Endothelial cell (in vitro differentiated cells): ENCODE measurements at regions not wholly inside any gene's neighbourhood (a gene's known extent, or its start where the extent isn't known, plus 50 kb on each side); places are given as distances from the start of the nearest gene placed in this dataset.

Source experiments
- DNase-seq: peaks from one replicate; pipeline ENCODE4 v3.0.0; 2021; ENCODE audit warnings: low spot score
- H3K27ac Mint-ChIP-seq: one replicate; pipeline ENCODE4 v1.8.0; 2021; ENCODE audit warnings: mixed read lengths, inconsistent platforms; ENCODE audit not compliant: unreplicated experiment
- H3K27me3 Mint-ChIP-seq: one replicate; pipeline ENCODE4 v1.8.0; 2021; ENCODE audit warnings: mild to moderate bottlenecking, moderate library complexity, mixed read lengths, inconsistent platforms; ENCODE audit not compliant: unreplicated experiment
- H3K36me3 Mint-ChIP-seq: one replicate; pipeline ENCODE4 v1.8.0; 2021; ENCODE audit warnings: mild to moderate bottlenecking, low read depth, mixed read lengths, inconsistent platforms; ENCODE audit not compliant: unreplicated experiment
- H3K4me1 Mint-ChIP-seq: one replicate; pipeline ENCODE4 v1.8.0; 2021; ENCODE audit warnings: mild to moderate bottlenecking, mixed read lengths, inconsistent platforms; ENCODE audit not compliant: unreplicated experiment
- H3K4me3 Mint-ChIP-seq: one replicate; pipeline ENCODE4 v1.8.0; 2021; ENCODE audit warnings: mild to moderate bottlenecking, mixed read lengths, inconsistent platforms; ENCODE audit not compliant: unreplicated experiment
- H3K9me3 Mint-ChIP-seq: one replicate; pipeline ENCODE4 v1.8.0; 2021; ENCODE audit warnings: mixed read lengths, inconsistent platforms; ENCODE audit not compliant: unreplicated experiment
- TF ChIP-seq, protein P1 (sequence below): fragments of 200-600 bp; sonication (generic); IDR thresholded peaks from one replicate; pipeline ENCODE4 v1.5.0; 2021; ENCODE audit warnings: antibody characterized with exemption; ENCODE audit not compliant: unreplicated experiment

DNA sequence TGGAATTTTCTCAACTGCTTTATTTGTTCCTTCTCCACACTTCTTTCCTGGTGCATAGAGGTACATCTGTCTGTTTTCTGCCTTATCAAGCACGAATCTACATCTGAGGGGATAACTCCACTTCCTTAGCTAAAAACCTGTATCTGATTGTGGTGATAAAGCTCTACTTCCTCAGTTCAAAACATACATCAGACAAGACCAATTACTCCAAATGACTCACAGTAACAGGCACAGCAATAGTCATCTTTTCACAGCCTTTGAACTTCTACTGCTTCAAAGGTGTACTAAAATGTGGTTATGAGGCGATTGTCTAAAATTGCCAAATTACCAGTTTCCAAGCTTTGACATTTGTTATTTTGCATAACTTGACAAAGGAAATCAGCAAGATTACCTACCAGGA is 803.6 kb upstream of the ZEB2 start:
- DNase-seq, result no peak
- Mint-ChIP-seq H3K27me3 (no peaks in the 10 kb centered on the region), H3K27ac (no peak overlapping the region), H3K9me3 (no peaks in the 10 kb centered on the region), H3K4me3 (no peak overlapping the region), H3K36me3 (no peaks in the 10 kb centered on the region), H3K4me1 (peaks cover 8% of the 10 kb centered on the region)
- TF ChIP-seq, protein P1, sequence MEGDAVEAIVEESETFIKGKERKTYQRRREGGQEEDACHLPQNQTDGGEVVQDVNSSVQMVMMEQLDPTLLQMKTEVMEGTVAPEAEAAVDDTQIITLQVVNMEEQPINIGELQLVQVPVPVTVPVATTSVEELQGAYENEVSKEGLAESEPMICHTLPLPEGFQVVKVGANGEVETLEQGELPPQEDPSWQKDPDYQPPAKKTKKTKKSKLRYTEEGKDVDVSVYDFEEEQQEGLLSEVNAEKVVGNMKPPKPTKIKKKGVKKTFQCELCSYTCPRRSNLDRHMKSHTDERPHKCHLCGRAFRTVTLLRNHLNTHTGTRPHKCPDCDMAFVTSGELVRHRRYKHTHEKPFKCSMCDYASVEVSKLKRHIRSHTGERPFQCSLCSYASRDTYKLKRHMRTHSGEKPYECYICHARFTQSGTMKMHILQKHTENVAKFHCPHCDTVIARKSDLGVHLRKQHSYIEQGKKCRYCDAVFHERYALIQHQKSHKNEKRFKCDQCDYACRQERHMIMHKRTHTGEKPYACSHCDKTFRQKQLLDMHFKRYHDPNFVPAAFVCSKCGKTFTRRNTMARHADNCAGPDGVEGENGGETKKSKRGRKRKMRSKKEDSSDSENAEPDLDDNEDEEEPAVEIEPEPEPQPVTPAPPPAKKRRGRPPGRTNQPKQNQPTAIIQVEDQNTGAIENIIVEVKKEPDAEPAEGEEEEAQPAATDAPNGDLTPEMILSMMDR, result no peak

DNA sequence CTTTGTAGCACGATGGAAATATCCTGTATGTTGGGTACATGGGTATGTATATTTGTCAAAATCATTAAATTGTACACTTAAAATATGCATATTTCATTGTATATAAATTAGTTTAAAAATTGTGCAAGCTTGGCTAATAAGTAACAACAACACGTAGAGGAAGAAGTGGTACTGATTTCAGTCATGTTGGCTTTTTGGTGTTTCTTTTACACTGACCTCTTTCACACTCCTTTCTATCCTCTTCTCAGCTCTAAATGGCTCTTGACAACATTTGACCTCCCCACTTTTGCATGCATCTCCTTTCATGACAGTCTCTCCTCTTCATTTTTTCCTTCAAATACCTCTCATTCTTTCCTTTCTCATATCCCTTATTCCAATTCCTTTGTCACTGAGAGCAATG is 801.4 kb upstream of the ZEB2 start:
- Mint-ChIP-seq H3K27me3 (no peaks in the 10 kb centered on the region), H3K4me1 (peaks cover 8% of the 10 kb centered on the region), H3K9me3 (no peaks in the 10 kb centered on the region), H3K36me3 (no peaks in the 10 kb centered on the region), H3K27ac (no peak overlapping the region), H3K4me3 (no peak overlapping the region)
- TF ChIP-seq, protein P1, result no peak
- no peak for DNase-seq

DNA sequence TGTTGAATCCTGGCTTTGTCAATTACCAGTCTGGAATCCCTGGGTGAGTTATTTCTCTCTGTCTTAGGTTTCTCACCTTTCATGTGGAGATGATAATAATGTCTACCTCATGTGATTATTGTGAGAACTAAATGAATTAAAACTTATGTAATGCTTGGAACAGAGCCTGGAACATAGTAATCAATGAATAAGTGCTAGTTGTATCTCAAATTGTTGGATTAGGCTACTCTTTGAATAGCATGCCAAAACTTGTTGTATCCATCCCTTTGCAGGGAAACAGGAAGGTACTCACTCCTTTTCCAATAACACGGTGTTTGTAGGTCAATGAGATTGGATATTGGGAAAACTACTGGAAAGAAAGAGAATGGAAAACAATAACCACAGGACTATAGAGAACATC is 796.6 kb upstream of the ZEB2 start:
- no peaks in the 10 kb centered on the region for H3K27me3 Mint-ChIP-seq

DNA sequence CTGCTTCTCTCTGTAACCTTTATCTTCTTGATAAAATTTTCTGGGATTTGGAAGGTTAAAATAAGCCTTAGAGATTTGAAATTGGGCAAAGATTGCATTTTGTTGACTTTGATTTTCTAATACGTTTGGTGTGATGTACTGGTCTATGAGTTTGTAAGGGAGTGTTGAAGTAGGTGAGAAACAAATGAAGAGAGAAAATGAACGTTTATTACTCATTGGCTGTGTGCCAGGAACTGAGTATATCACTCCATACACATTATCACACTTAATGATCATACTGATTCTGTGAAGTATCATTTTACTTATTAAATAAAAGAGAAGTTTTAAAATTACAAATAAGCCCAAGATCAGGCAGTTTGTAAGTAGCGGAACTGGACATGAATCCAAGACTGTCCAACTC is 795.1 kb upstream of the ZEB2 start:
- Mint-ChIP-seq H3K4me3 (no peak overlapping the region), H3K27ac (no peak overlapping the region), H3K36me3 (peaks cover 5% of the 10 kb centered on the region), H3K27me3 (no peaks in the 10 kb centered on the region), H3K9me3 (peaks cover 9% of the 10 kb centered on the region), H3K4me1 (no peaks in the 10 kb centered on the region)
- no peak for DNase-seq
- TF ChIP-seq, protein P1, result no peak

More for the DNA sequence above, 796.6 kb upstream of the ZEB2 start:
- TF ChIP-seq, protein P1, result no peak
- Mint-ChIP-seq H3K4me1 (no peaks in the 10 kb centered on the region), H3K4me3 (no peak overlapping the region), H3K36me3 (peaks cover 5% of the 10 kb centered on the region), H3K27ac (no peak overlapping the region), H3K9me3 (peaks cover 5% of the 10 kb centered on the region)
- DNase-seq, result no peak

DNA sequence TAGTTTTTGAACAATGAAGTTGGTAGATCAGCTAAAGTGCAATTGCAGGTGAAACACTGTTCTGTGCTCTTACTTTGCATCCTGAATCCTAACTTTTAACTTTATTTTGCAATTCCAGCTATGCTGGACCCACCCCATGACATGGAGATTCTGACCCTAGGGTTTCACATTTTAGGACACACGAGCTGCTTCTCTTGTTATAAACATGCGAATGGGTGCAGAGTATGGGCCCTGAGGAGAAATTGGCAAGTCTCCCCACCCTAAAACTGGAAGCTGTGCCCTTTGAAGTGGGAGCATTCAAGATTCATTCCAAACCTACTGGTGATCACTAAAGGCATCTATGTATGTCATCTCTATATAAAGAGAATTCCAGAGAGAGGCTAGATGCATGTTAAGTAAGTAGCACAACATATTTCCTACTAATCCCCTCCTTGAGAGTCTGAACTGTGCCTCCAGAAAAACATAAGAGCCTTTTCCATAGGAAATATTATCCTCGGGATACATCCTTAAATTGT is 794.3 kb upstream of the ZEB2 start:
- H3K36me3 Mint-ChIP-seq, result peaks cover 5% of the 10 kb centered on the region
- H3K9me3 Mint-ChIP-seq, result peaks cover 9% of the 10 kb centered on the region
- H3K4me1 Mint-ChIP-seq, result no peaks in the 10 kb centered on the region

More for the DNA sequence above, 794.3 kb upstream of the ZEB2 start:
- H3K27ac Mint-ChIP-seq, result no peak overlapping the region
- TF ChIP-seq, protein P1, result no peak
- no peaks in the 10 kb centered on the region for H3K27me3 Mint-ChIP-seq
- DNase-seq, result no peak
- H3K4me3 Mint-ChIP-seq, result no peak overlapping the region
